HEK293T (cell line): ENCODE measurements at regions not wholly inside any gene's neighbourhood (a gene's known extent, or its start where the extent isn't known, plus 50 kb on each side); places are given as distances from the start of the nearest gene placed in this dataset.

ENCODE experiments used
- CTCF ChIA-PET: fragments of 350-600 bp; formaldehyde crosslinking; extraction: SDS; loops from one replicate; lab custom pipeline; 2021; ENCODE audit warnings: antibody characterized with exemption, inconsistent platforms; lab: Yijun Ruan, JAX
- POLR2A ChIA-PET: fragments of 350-600 bp; formaldehyde crosslinking; extraction: SDS; loops from one replicate; lab custom pipeline; 2020; ENCODE audit warnings: antibody characterized with exemption, inconsistent platforms; lab: Yijun Ruan, JAX
- DNase-seq: peaks from one replicate; pipeline ENCODE4 v3.0.0; 2012; ENCODE audit warnings: mixed read lengths; ENCODE audit errors: extremely low spot score
- ARNT ChIP-seq: fragments of 450-650 bp; IDR thresholded peaks from 2 replicates; pipeline ENCODE4 v1.6.1; 2017; ENCODE audit warnings: mild to moderate bottlenecking
- BHLHE40 ChIP-seq: fragments of 450-650 bp; IDR thresholded peaks from 2 replicates; pipeline ENCODE4 v1.6.1; 2016; ENCODE audit warnings: mild to moderate bottlenecking, moderate library complexity, borderline replicate concordance
- CTBP1 ChIP-seq: fragments of 450-650 bp; IDR thresholded peaks from 2 replicates; pipeline ENCODE4 v1.6.1; 2016; ENCODE audit warnings: borderline replicate concordance
- ELF4 ChIP-seq: fragments of 450-650 bp; IDR thresholded peaks from 2 replicates; pipeline ENCODE4 v1.6.1; 2017; ENCODE audit warnings: antibody characterized with exemption
- FOXA1 ChIP-seq: fragments of 450-650 bp; IDR thresholded peaks from 2 replicates; pipeline ENCODE4 v1.6.1; 2016; ENCODE audit warnings: mild to moderate bottlenecking
- FOXK2 ChIP-seq: fragments of 450-650 bp; IDR thresholded peaks from 2 replicates; pipeline ENCODE4 v1.6.1; 2016; ENCODE audit warnings: mild to moderate bottlenecking
- FOXM1 ChIP-seq: fragments of 450-650 bp; IDR thresholded peaks from 2 replicates; pipeline ENCODE4 v1.6.1; 2017; ENCODE audit warnings: mild to moderate bottlenecking, borderline replicate concordance
- HDGF ChIP-seq: fragments of 450-650 bp; IDR thresholded peaks from 2 replicates; pipeline ENCODE4 v1.6.1; 2017; ENCODE audit warnings: antibody characterized with exemption, borderline replicate concordance
- L3MBTL2 ChIP-seq: fragments of 450-650 bp; conservative IDR thresholded peaks from 2 replicates; pipeline ENCODE4 v1.6.1; 2016; ENCODE audit warnings: mild to moderate bottlenecking
- LEF1 ChIP-seq: fragments of 450-650 bp; IDR thresholded peaks from 2 replicates; pipeline ENCODE4 v1.6.1; 2017; ENCODE audit warnings: mild to moderate bottlenecking, borderline replicate concordance
- NFRKB ChIP-seq: fragments of 450-650 bp; IDR thresholded peaks from 2 replicates; pipeline ENCODE4 v1.6.1; 2016; ENCODE audit warnings: mild to moderate bottlenecking, moderate library complexity
- SP1 ChIP-seq: fragments of 450-650 bp; IDR thresholded peaks from 2 replicates; pipeline ENCODE4 v1.6.1; 2017
- SUZ12 ChIP-seq: fragments of 450-650 bp; IDR thresholded peaks from 2 replicates; pipeline ENCODE4 v1.6.1; 2016; ENCODE audit warnings: mild to moderate bottlenecking
- TARDBP ChIP-seq: fragments of 450-650 bp; IDR thresholded peaks from 2 replicates; pipeline ENCODE4 v1.6.1; 2016
- ZNF384 ChIP-seq: fragments of 450-650 bp; IDR thresholded peaks from 2 replicates; pipeline ENCODE4 v1.6.1; 2016
- TF ChIP-seq, protein P1 (sequence below): fragments of 450-650 bp; IDR thresholded peaks from 2 replicates; pipeline ENCODE4 v1.6.1; 2016

DNA sequence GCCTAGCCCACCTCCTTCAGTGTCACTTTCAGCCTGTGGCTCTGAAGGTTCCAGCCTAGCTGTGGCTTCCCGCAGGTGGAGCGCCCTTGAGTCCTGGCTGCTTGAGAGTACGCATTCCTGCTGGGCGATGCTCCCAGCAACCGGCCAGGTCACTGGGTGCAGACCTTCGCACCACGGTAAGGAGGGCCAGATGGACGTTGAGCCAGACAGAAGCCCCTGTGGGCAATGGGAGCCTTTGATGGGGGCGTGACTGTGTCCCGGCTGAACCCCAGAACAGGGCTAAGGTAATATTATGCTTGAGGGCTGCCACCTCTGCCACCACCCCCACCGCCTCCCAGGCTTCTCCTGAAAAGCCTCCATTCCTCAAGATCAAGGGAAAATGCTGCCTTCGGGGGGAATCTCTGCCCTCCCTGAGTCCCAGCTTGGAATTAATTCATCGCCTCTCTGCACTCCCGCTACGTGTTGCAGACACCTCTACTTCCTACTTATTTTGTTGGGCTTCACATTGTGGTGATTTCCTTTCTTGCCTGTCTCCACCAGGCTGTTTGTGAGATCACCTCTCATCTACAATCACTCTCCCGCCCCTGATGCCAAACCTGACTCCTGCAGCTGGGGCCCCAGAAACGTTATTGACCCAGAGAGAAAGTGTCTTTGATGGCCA is 144.9 kb upstream of the NECTIN1 start:
- no peak for TF ChIP-seq NFRKB
- TF ChIP-seq LEF1: no peak
- TF ChIP-seq ZNF384: no peak
- no peak for TF ChIP-seq SP1
- no peak for TF ChIP-seq SUZ12
- TF ChIP-seq, protein P1, sequence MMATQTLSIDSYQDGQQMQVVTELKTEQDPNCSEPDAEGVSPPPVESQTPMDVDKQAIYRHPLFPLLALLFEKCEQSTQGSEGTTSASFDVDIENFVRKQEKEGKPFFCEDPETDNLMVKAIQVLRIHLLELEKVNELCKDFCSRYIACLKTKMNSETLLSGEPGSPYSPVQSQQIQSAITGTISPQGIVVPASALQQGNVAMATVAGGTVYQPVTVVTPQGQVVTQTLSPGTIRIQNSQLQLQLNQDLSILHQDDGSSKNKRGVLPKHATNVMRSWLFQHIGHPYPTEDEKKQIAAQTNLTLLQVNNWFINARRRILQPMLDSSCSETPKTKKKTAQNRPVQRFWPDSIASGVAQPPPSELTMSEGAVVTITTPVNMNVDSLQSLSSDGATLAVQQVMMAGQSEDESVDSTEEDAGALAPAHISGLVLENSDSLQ: no peak
- TF ChIP-seq BHLHE40: no peak
- no peak for TF ChIP-seq FOXK2
- no peak for TF ChIP-seq L3MBTL2
- TF ChIP-seq ARNT: no peak
- no peak for TF ChIP-seq FOXA1
- TF ChIP-seq HDGF: no peak
- TF ChIP-seq FOXM1: no peak
- TF ChIP-seq ELF4: no peak
- no peak for TF ChIP-seq CTBP1
- TF ChIP-seq TARDBP: no peak
- POLR2A ChIA-PET: no interaction called here
- no peak for DNase-seq
- CTCF ChIA-PET: interaction anchor here (1.1 kb wide), 1 partner anchor 14 kb away, joined by 3 read pairs; no protein-coding TSS in a partner anchor

DNA sequence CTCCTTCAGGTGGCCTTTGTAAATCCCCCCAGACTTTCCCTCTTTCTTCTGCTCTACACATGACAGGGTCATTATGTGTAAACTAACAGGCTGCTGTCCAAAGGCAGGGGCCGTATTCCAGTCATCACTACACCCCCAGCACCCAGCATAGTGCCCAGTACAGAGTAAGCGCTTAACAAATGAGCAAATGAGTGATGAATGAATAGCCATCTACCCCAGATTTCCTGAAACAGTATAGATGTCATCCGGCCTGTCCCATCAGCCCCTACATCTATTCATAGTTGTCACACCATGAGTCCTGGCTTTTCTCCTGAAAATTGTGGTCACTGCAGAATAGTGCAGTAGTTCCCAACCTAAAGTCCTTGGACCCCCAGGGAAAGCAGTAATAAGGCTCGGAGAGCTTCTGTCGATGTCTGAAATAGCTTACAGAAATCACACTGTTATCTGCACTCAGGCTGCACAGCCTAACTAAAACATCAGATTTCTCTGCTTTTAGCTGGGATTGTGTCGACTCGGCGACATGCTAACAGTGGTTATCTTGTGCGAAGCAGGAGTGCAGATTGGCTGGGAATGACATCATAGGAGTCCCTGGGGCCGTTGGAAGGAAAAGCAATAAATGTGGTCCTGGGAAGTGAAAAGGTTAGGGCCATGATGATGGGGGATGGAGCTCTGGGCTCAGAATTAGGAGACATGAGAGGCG is 143.8 kb upstream of the NECTIN1 start:
- CTCF ChIA-PET: interaction anchor here (1.1 kb wide), 1 partner anchor 16 kb away, joined by 3 read pairs; no protein-coding TSS in a partner anchor
- peak; percentile 51 for DNase-seq
- POLR2A ChIA-PET: interaction anchor here (0.7 to 1.1 kb wide), 2 partner anchors 64 to 132 kb away, joined by 3 read pairs; no protein-coding TSS in a partner anchor

DNA sequence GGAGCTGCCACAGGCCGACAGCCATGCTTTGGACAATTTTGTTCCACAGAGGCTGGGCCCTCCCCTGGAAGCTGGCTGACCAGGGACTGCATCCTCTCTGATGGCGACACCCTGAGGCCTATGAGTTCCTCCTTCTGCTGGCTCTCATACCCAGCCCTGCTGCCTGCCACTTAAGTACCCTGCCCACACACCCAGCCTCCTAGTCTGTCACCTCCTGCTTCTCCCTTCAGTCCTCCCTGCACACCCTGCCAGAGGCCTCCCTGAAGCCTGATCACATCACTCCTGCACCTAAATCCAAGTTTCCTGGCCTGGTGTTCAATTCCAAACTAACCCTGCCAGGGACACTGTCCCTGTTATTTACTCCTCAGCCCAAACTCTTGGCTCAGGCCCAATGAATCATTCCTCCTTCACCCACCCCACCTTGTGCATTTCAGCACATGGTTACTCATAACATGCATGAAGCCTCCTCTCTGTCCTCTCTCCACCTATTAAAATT is 136.7 kb upstream of the NECTIN1 start:
- ChIA-PET CTCF (no interaction called here), POLR2A (no interaction called here)
- TF ChIP-seq TARDBP (no peak), ZNF384 (peak; percentile 51; the same call in 1 of the 2 replicates), BHLHE40 (no peak), SUZ12 (no peak), ARNT (no peak), FOXK2 (no peak), FOXA1 (no peak)
- no peak for DNase-seq

More for the DNA sequence above, 143.8 kb upstream of the NECTIN1 start:
- TF ChIP-seq LEF1: no peak
- TF ChIP-seq CTBP1: no peak
- no peak for TF ChIP-seq ZNF384
- TF ChIP-seq BHLHE40: no peak
- TF ChIP-seq FOXM1: no peak
- TF ChIP-seq, protein P1: no peak
- TF ChIP-seq SUZ12: no peak
- no peak for TF ChIP-seq NFRKB
- no peak for TF ChIP-seq HDGF

DNA sequence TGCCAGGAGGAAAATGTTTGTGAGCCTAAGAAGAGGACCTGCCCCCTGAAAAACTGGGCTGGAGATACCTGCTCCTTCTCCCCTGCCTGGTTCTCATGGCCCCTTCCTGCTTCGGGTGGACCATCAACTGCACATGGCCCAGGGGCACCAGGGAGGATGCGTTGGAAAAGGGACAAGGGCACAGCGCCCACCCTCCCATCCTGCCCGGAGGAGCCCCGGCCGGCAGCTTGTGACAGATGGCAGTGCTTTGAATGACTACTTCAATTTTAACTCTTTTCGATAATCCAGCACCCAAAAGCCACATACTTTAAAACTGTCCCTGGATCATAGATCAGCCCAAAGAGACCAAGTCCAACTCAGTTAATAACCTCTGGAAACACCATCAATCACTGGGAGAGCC is 135.8 kb upstream of the NECTIN1 start:
- CTCF ChIA-PET: no interaction called here

GRCh38 chr11:119863851-119864601 is 135.0 kb upstream of the NECTIN1 start:
- ChIA-PET CTCF (no interaction called here), POLR2A (no interaction called here)
- no peak for TF ChIP-seq NFRKB
- TF ChIP-seq ELF4: no peak
- TF ChIP-seq FOXA1: no peak
- no peak for TF ChIP-seq LEF1
- TF ChIP-seq ZNF384: no peak
- TF ChIP-seq ARNT: no peak
- TF ChIP-seq FOXM1: no peak
- TF ChIP-seq BHLHE40: no peak
- no peak for TF ChIP-seq L3MBTL2
- no peak for DNase-seq

More for the DNA sequence above, 135.8 kb upstream of the NECTIN1 start:
- DNase-seq: no peak
- POLR2A ChIA-PET: no interaction called here
- TF ChIP-seq TARDBP (no peak), FOXA1 (no peak), FOXK2 (no peak), CTBP1 (no peak), LEF1 (no peak), NFRKB (no peak), ELF4 (no peak), FOXM1 (no peak), ARNT (no peak), L3MBTL2 (no peak), SUZ12 (no peak)
- TF ChIP-seq, protein P1: no peak

GRCh38 chr11:119863236-119863635 is 134.2 kb upstream of the NECTIN1 start:
- POLR2A ChIA-PET: no interaction called here
- TF ChIP-seq NFRKB: no peak
- no peak for TF ChIP-seq SUZ12
- DNase-seq: no peak
- CTCF ChIA-PET: no interaction called here
